ENCODE measurements at regions not wholly inside any gene's neighbourhood (a gene's known extent, or its start where the extent isn't known, plus 50 kb on each side); places are given as distances from the start of the nearest gene placed in this dataset.

GRCh38 chr5:56352808-56353590, 119.9 kb upstream of the ANKRD55 start:
- TF ChIP-seq POLR2A (IDR thresholded peaks at IDR 0.05) (no peak), EP300 (IDR thresholded peaks at IDR 0.05) (no peak)
- TF ChIP-seq, protein P1, sequence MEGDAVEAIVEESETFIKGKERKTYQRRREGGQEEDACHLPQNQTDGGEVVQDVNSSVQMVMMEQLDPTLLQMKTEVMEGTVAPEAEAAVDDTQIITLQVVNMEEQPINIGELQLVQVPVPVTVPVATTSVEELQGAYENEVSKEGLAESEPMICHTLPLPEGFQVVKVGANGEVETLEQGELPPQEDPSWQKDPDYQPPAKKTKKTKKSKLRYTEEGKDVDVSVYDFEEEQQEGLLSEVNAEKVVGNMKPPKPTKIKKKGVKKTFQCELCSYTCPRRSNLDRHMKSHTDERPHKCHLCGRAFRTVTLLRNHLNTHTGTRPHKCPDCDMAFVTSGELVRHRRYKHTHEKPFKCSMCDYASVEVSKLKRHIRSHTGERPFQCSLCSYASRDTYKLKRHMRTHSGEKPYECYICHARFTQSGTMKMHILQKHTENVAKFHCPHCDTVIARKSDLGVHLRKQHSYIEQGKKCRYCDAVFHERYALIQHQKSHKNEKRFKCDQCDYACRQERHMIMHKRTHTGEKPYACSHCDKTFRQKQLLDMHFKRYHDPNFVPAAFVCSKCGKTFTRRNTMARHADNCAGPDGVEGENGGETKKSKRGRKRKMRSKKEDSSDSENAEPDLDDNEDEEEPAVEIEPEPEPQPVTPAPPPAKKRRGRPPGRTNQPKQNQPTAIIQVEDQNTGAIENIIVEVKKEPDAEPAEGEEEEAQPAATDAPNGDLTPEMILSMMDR (IDR thresholded peaks at IDR 0.05) = no peak

All from suprapubic skin (tissue), 3 donors.